MM.1S (cell line): ENCODE measurements at regions not wholly inside any gene's neighbourhood (a gene's known extent, or its start where the extent isn't known, plus 50 kb on each side); places are given as distances from the start of the nearest gene placed in this dataset.
"Not testable (repeated sequence)": the region's sequence is repeated elsewhere in the genome, so short reads cannot be mapped to it uniquely, and the experiment has no call there.

Source experiments
- DNase-seq: peaks from one replicate; pipeline ENCODE4 v3.0.0-alpha.2; 2015
- H2AFZ ChIP-seq: fragments of 300-600 bp; sonication (generic); 2 replicates; pipeline ENCODE4 v1.6.0; 2016; ENCODE audit warnings: antibody characterized with exemption, low read length
- H3F3A ChIP-seq: fragments of 300-600 bp; sonication (generic); 2 replicates; pipeline ENCODE4 v1.6.1; 2016; ENCODE audit warnings: mild to moderate bottlenecking, antibody characterized with exemption, low read length, moderate library complexity, mixed read lengths; ENCODE audit not compliant: insufficient read depth
- H3K27ac ChIP-seq: fragments of 300-600 bp; sonication (generic); 2 replicates; pipeline ENCODE4 v1.5.1; 2016; ENCODE audit warnings: mild to moderate bottlenecking, low read length
- H3K27me3 ChIP-seq: fragments of 300-600 bp; sonication (generic); replicated peaks from 2 replicates; pipeline ENCODE4 v1.6.0; 2016; ENCODE audit warnings: low read length; ENCODE audit not compliant: insufficient read depth
- H3K36me3 ChIP-seq: fragments of 300-600 bp; sonication (generic); replicated peaks from 2 replicates; pipeline ENCODE4 v1.6.1; 2016; ENCODE audit warnings: mild to moderate bottlenecking, low read length, mixed read lengths; ENCODE audit not compliant: insufficient read depth
- H3K4me1 ChIP-seq: fragments of 300-600 bp; sonication (generic); 2 replicates; pipeline ENCODE4 v1.6.1; 2016; ENCODE audit warnings: low read length, mixed read lengths
- H3K4me2 ChIP-seq: fragments of 300-600 bp; sonication (generic); 2 replicates; pipeline ENCODE4 v1.6.0; 2016; ENCODE audit warnings: low read depth, low read length
- H3K4me3 ChIP-seq: fragments of 300-600 bp; sonication (generic); 2 replicates; pipeline ENCODE4 v1.5.1; 2016; ENCODE audit warnings: low read length, mixed read lengths
- H3K79me2 ChIP-seq: fragments of 300-600 bp; sonication (generic); 2 replicates; pipeline ENCODE4 v1.6.1; 2016; ENCODE audit warnings: mixed run types, low read length, mixed read lengths
- H3K9ac ChIP-seq: fragments of 300-600 bp; sonication (generic); 2 replicates; pipeline ENCODE4 v1.6.1; 2016; ENCODE audit warnings: low read length, mixed read lengths
- H3K9me2 ChIP-seq: fragments of 300-600 bp; sonication (generic); replicated peaks from 2 replicates; pipeline ENCODE4 v1.6.1; 2016; ENCODE audit warnings: mild to moderate bottlenecking, low read length, mixed read lengths; ENCODE audit not compliant: insufficient read depth
- H3K9me3 ChIP-seq: fragments of 300-600 bp; sonication (generic); replicated peaks from 2 replicates; pipeline ENCODE4 v1.6.1; 2016; ENCODE audit warnings: mild to moderate bottlenecking, low read length, mixed read lengths; ENCODE audit not compliant: insufficient read depth
- H4K20me1 ChIP-seq: fragments of 300-600 bp; sonication (generic); 2 replicates; pipeline ENCODE4 v1.6.1; 2016; ENCODE audit warnings: mild to moderate bottlenecking, low read length, moderate library complexity, mixed read lengths; ENCODE audit not compliant: insufficient read depth
- CTCF ChIP-seq: fragments of 300-600 bp; sonication (generic); IDR thresholded peaks from 2 replicates; pipeline ENCODE4 v1.5.1; 2016; ENCODE audit warnings: antibody characterized with exemption, low read length, mixed read lengths

- not testable (repeated sequence) for H3K27me3 ChIP-seq, H3K36me3 ChIP-seq, H2AFZ ChIP-seq, H3K9me3 ChIP-seq, H3K4me1 ChIP-seq, H3K9ac ChIP-seq, H3K9me2 ChIP-seq, H3K4me2 ChIP-seq, DNase-seq, H4K20me1 ChIP-seq, H3F3A ChIP-seq, H3K4me3 ChIP-seq, H3K79me2 ChIP-seq, H3K27ac ChIP-seq
- peak; percentile 47 for TF ChIP-seq CTCF
Observed at GRCh38 chr11:67792273-67792990, 118.0 kb upstream of the ALDH3B2 start.

GRCh38 chr11:67791598-67792170, 117.3 kb upstream of the ALDH3B2 start:
- not testable (repeated sequence) for DNase-seq, H3K9ac ChIP-seq, H2AFZ ChIP-seq, H3K4me2 ChIP-seq, H3K4me1 ChIP-seq, H3K9me2 ChIP-seq, H3F3A ChIP-seq, H3K79me2 ChIP-seq, H3K27me3 ChIP-seq, H3K4me3 ChIP-seq, H3K36me3 ChIP-seq, H3K27ac ChIP-seq, H3K9me3 ChIP-seq, H4K20me1 ChIP-seq

GRCh38 chr11:67788341-67788695, 113.9 kb upstream of the ALDH3B2 start:
- not testable (repeated sequence) for DNase-seq, H4K20me1 ChIP-seq, H3K4me3 ChIP-seq, H3K27ac ChIP-seq, H3K4me1 ChIP-seq, H3K4me2 ChIP-seq, H3K27me3 ChIP-seq, H3F3A ChIP-seq, H3K9me2 ChIP-seq, H3K79me2 ChIP-seq, H3K36me3 ChIP-seq, H3K9me3 ChIP-seq, H3K9ac ChIP-seq, H2AFZ ChIP-seq

GRCh38 chr11:67787681-67788340, 113.4 kb upstream of the ALDH3B2 start:
- H3K36me3 ChIP-seq, result not testable (repeated sequence)

GRCh38 chr11:67781967-67782366, 107.5 kb upstream of the ALDH3B2 start:
- H3K4me1 ChIP-seq, H3K4me3 ChIP-seq, H3K79me2 ChIP-seq, H3K9me3 ChIP-seq, H2AFZ ChIP-seq, H3K9ac ChIP-seq, H4K20me1 ChIP-seq, H3K36me3 ChIP-seq, H3K9me2 ChIP-seq, DNase-seq, H3K27me3 ChIP-seq, H3K4me2 ChIP-seq, H3F3A ChIP-seq, H3K27ac ChIP-seq: not testable (repeated sequence)

More at GRCh38 chr11:67787681-67788340, 113.4 kb upstream of the ALDH3B2 start:
- not testable (repeated sequence) for H2AFZ ChIP-seq, H3K27me3 ChIP-seq, H3K9me2 ChIP-seq, H3K4me3 ChIP-seq, H3K4me1 ChIP-seq, H3K9ac ChIP-seq, H3K9me3 ChIP-seq, H4K20me1 ChIP-seq, H3F3A ChIP-seq, DNase-seq, H3K4me2 ChIP-seq, H3K27ac ChIP-seq, H3K79me2 ChIP-seq

- DNase-seq, H3K9me2 ChIP-seq, H3K4me1 ChIP-seq, H3K36me3 ChIP-seq, H3F3A ChIP-seq, H3K27me3 ChIP-seq, H3K4me2 ChIP-seq, H4K20me1 ChIP-seq, H3K9ac ChIP-seq, H3K9me3 ChIP-seq, H3K79me2 ChIP-seq, H3K4me3 ChIP-seq, H3K27ac ChIP-seq, H2AFZ ChIP-seq: not testable (repeated sequence)
Observed at GRCh38 chr11:67781506-67781905, 107.1 kb upstream of the ALDH3B2 start.
